ENCODE measurements at regions not wholly inside any gene's neighbourhood (a gene's known extent, or its start where the extent isn't known, plus 50 kb on each side); places are given as distances from the start of the nearest gene placed in this dataset.

DNA sequence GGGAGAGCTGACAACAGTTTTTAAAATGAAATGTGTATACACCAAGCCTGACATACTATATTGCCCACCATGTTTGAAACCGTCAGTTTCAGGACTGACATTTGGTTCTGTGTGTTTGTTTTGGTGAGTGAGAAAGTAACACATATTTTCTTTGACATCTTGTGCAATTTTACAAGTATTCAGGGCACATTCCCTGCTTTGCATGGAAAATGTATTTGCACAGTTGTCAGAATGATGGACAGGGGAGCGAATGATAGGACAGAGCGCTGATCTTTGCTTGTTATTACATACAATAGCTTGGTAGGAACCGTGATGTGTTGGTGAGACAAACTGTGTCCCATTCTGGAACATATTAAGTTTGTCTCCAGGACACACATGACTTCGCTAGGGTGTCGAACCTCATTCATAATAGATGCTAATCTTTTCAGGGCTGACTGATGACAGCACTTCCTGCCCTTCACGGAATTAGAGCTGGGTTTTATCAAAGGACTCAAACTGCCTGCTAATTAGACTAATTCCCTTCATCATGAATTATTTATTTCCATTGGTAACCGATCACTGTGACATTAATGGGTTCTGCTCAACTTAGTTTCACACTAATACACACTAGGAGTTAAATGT, 158.5 kb downstream of the CDCA7 start:
- Histone ChIP-seq H4K20me1 (ENCODE audit: control insufficient read depth, insufficient read depth, insufficient read length) (no peaks in the 10 kb centered on the region), H2BK12ac (ENCODE audit: insufficient read length, low read depth, low read length) (no peak overlapping the region), H3K9me3 (ENCODE audit: control insufficient read depth, low read depth, low read length) (no peaks in the 10 kb centered on the region), H2BK120ac (ENCODE audit: low read depth, low read length, poor library complexity, severe bottlenecking) (no peak overlapping the region), H3K4me1 (ENCODE audit: insufficient read depth, low read length) (no peaks in the 10 kb centered on the region), H2BK5ac (ENCODE audit: insufficient read length, low read length) (no peak overlapping the region), H3K18ac (ENCODE audit: insufficient read length, low read depth, low read length) (no peak overlapping the region), H3K4ac (ENCODE audit: low read depth, low read length) (no peak overlapping the region), H3K23ac (ENCODE audit: insufficient read length, low read depth, low read length) (no peak overlapping the region), H4K5ac (ENCODE audit: insufficient read length, low read depth, low read length) (no peak overlapping the region), H2AFZ (ENCODE audit: low read length) (no peak overlapping the region), H3K27ac (ENCODE audit: insufficient read length, low read depth, low read length) (no peak overlapping the region), H2BK15ac (ENCODE audit: low read depth, low read length) (no peak overlapping the region), H3K14ac (ENCODE audit: insufficient read depth, low read length) (no peak overlapping the region), H2BK20ac (ENCODE audit: low read depth, low read length, poor library complexity, severe bottlenecking) (no peak overlapping the region), H3K9ac (ENCODE audit: extremely low read depth, insufficient read length, low read length) (no peak overlapping the region), H3K79me2 (ENCODE audit: insufficient read depth, low read length) (no peaks in the 10 kb centered on the region), H3T11ph (ENCODE audit: low read length) (no peak overlapping the region), H3K79me1 (ENCODE audit: insufficient read depth, low read depth, low read length, poor library complexity, severe bottlenecking) (no peaks in the 10 kb centered on the region), H4K91ac (ENCODE audit: insufficient read length, low read depth, low read length) (no peak overlapping the region), H3K56ac (ENCODE audit: insufficient read length, low read depth, low read length) (no peak overlapping the region), H3K23me2 (ENCODE audit: insufficient read length, low read depth, low read length, poor library complexity, severe bottlenecking) (no peaks in the 10 kb centered on the region), H3K4me2 (ENCODE audit: insufficient read depth, insufficient read length, low read length) (no peak overlapping the region), H3K27me3 (ENCODE audit: insufficient read depth, low read length) (no peaks in the 10 kb centered on the region), H4K8ac (replicated peaks; ENCODE audit: insufficient read length, low read depth, low read length) (no peak overlapping the region), H2AK5ac (ENCODE audit: insufficient read length, low read length) (no peak overlapping the region)
- TF ChIP-seq, protein P1, sequence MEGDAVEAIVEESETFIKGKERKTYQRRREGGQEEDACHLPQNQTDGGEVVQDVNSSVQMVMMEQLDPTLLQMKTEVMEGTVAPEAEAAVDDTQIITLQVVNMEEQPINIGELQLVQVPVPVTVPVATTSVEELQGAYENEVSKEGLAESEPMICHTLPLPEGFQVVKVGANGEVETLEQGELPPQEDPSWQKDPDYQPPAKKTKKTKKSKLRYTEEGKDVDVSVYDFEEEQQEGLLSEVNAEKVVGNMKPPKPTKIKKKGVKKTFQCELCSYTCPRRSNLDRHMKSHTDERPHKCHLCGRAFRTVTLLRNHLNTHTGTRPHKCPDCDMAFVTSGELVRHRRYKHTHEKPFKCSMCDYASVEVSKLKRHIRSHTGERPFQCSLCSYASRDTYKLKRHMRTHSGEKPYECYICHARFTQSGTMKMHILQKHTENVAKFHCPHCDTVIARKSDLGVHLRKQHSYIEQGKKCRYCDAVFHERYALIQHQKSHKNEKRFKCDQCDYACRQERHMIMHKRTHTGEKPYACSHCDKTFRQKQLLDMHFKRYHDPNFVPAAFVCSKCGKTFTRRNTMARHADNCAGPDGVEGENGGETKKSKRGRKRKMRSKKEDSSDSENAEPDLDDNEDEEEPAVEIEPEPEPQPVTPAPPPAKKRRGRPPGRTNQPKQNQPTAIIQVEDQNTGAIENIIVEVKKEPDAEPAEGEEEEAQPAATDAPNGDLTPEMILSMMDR (conservative IDR thresholded peaks at IDR 0.05): no peak
- Mint-ChIP-seq H3K4me1 (no peaks in the 10 kb centered on the region; a peak in 1 of 4 replicates), H3K36me3 (ENCODE audit: insufficient read depth in 1 of 3, low read depth in 3 of 3) (peaks cover 0 to 10% (median 0%) of the 10 kb centered on the region in 3 experiments; a peak in 3 of 7 replicates), H3K27ac (no peak overlapping the region), H3K27me3 (ENCODE audit: low read depth) (no peaks in the 10 kb centered on the region; the same call in 1 of the 2 replicates), H3K4me3 (no peak overlapping the region), H3K9me3 (peaks cover 9 to 10% of the 10 kb centered on the region in 2 experiments; a peak in 4 of 5 replicates)
- WGBS (ENCODE audit: extremely low coverage, insufficient read length, low lambda C conversion rate): no CpG with 5 or more reads among the region's 8 CpGs
- DNase-seq: no peak
